C4-2B (cell line): ENCODE measurements at regions not wholly inside any gene's neighbourhood (a gene's known extent, or its start where the extent isn't known, plus 50 kb on each side); places are given as distances from the start of the nearest gene placed in this dataset.

Experiments
- H3K27ac ChIP-seq: fragments of 450-650 bp; 2 replicates; pipeline ENCODE4 v1.5.1; 2017
- CTCF ChIP-seq: fragments of 450-650 bp; conservative IDR thresholded peaks from 2 replicates; pipeline ENCODE4 v1.5.1; 2017; ENCODE audit warnings: mild to moderate bottlenecking
- ZFX ChIP-seq: fragments of 450-650 bp; IDR thresholded peaks from 2 replicates; pipeline ENCODE4 v1.6.1; 2017

- no peak for TF ChIP-seq ZFX
- no peak for TF ChIP-seq CTCF
These were observed 288.6 kb upstream of the LDB2 start for GRCh38 chr4:17187003-17187402.

GRCh38 chr4:17182888-17183287, 284.4 kb upstream of the LDB2 start:
- no peak overlapping the region for H3K27ac ChIP-seq
- TF ChIP-seq CTCF (no peak), ZFX (no peak)

More at GRCh38 chr4:17187003-17187402, 288.6 kb upstream of the LDB2 start:
- H3K27ac ChIP-seq, result no peak overlapping the region

DNA sequence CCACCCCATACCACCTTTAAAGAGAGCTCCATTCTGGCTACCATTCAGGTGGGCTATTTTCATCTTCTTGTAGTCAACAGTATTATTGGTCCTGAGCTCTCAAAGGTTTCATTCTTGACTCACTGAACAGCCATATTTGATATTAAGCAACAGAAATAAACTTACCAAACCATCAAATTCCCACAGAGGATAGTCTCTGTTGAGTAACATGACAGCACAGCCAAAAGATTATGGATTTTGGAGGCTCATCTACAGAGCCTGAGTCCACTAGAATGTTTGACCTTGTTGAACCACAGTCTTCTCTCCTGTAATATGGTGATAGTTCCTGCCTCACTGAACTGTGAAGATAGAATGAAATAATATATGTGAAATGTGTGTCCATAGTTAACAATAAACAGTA, 276.3 kb upstream of the LDB2 start:
- TF ChIP-seq CTCF (no peak), ZFX (no peak)
- no peak overlapping the region for H3K27ac ChIP-seq

DNA sequence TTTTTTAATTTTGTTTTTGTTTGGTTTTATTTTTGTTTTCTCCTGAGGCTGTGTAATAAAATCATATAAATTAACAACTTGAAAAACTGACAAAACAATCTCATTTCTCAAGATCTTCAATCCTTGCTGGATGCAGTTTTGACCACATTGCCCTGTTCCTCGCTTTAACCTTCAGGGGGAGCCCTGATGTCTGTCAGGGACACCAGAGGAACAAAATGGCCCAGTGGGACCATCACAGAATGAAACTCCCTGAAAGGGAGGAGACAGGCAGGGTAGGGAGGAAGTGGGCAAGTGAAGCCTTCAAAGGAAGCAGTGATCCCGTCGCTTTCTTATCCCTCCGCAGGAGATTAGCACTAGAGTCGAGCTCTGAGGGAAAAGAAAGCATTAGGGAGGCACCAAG, 274.9 kb upstream of the LDB2 start:
- no peak overlapping the region for H3K27ac ChIP-seq
- TF ChIP-seq CTCF, result peak; percentile 38
- no peak for TF ChIP-seq ZFX

- H3K27ac ChIP-seq, result no peak overlapping the region
- no peak for TF ChIP-seq ZFX
- TF ChIP-seq CTCF, result no peak
These were observed 271.7 kb upstream of the LDB2 start for GRCh38 chr4:17170131-17170530.

DNA sequence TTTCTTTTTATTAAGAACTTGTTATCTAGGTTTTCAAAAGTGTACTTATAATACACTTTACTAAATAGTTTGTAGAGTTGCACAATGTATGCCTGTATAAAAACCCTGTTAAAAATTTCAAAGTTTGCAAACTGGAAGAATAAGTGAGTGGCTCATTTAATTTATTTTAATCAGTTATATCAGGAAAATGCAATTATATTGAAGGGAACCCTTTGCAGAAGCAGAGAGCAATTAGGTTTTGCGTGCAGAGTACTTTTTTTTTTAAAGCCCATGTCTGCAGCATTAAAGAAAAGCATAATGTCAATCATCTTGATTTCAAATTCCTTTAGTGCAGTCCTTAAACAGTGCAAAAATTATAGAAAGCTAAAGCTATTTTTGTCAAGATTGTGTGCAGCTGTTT, 271.3 kb upstream of the LDB2 start:
- TF ChIP-seq CTCF, result no peak
- no peak for TF ChIP-seq ZFX
- H3K27ac ChIP-seq, result no peak overlapping the region

- H3K27ac ChIP-seq, result no peak overlapping the region
- TF ChIP-seq CTCF, result no peak
- no peak for TF ChIP-seq ZFX
These were observed 270.1 kb upstream of the LDB2 start for GRCh38 chr4:17168571-17168970.
